Tibial nerve (tissue), 4 donors: ENCODE measurements at regions not wholly inside any gene's neighbourhood (a gene's known extent, or its start where the extent isn't known, plus 50 kb on each side); places are given as distances from the start of the nearest gene placed in this dataset.
"Not testable (repeated sequence)": the region's sequence is repeated elsewhere in the genome, so short reads cannot be mapped to it uniquely, and the experiment has no call there.

Source experiments
- DNase-seq, 2 donors: peaks; one replicate each; pipeline ENCODE4 v3.0.0-alpha.2; 2019; ENCODE audit warnings: low spot score in 2 of 2
- H3K27ac ChIP-seq, 4 donors: fragments of 200-600 bp; sonication (generic) in 3 of 4; one replicate each; pipeline ENCODE4 v1.5.1; 2017 to 2019; ENCODE audit warnings: mild to moderate bottlenecking in 1 of 4
- H3K27me3 ChIP-seq, 2 donors: fragments of 200-600 bp; sonication (generic) in 1 of 2; one replicate each; pipeline versions ENCODE4 v1.5.1 to v1.6.0; 2017 to 2019
- H3K36me3 ChIP-seq, 3 donors: fragments of 200-600 bp; sonication (generic); one replicate each; pipeline ENCODE4 v1.5.1; 2018 to 2019
- H3K4me1 ChIP-seq, 4 donors: fragments of 200-600 bp; sonication (generic) in 3 of 4; one replicate each; pipeline ENCODE4 v1.5.1; 2017 to 2019
- H3K4me3 ChIP-seq, 4 donors: fragments of 200-600 bp; sonication (generic) in 3 of 4; one replicate each; pipeline ENCODE4 v1.5.1; 2017 to 2019; ENCODE audit warnings: mild to moderate bottlenecking in 1 of 4, moderate library complexity in 1 of 4
- H3K9me3 ChIP-seq, 4 donors: fragments of 200-600 bp; sonication (generic) in 3 of 4; one replicate each; pipeline ENCODE4 v1.5.1; 2017 to 2019
- CTCF ChIP-seq, 5 experiments: fragments of 200-600 bp in 3 of 5; fragments of 450-650 bp in 2 of 5; sonication (generic) in 3 of 5; IDR thresholded peaks; one replicate each; pipeline ENCODE4 v1.5.1; 2016 to 2019; ENCODE audit warnings: antibody characterized with exemption in 5 of 5, mild to moderate bottlenecking in 3 of 5, moderate library complexity in 2 of 5
- EP300 ChIP-seq, 2 donors: sonication (generic); formaldehyde crosslinking; IDR thresholded peaks; one replicate each; pipeline ENCODE4 v1.6.1; 2017; ENCODE audit warnings: antibody characterized with exemption in 2 of 2, mild to moderate bottlenecking in 1 of 2
- POLR2A ChIP-seq, 2 donors: fragments of 450-650 bp; IDR thresholded peaks; one replicate each; pipeline ENCODE4 v1.6.1; 2017; ENCODE audit warnings: antibody characterized with exemption in 2 of 2, mild to moderate bottlenecking in 2 of 2, moderate library complexity in 2 of 2
- whole genome bisulfite sequencing, 2 donors: methylation state at CpG; one replicate each; pipeline ENCODE4 v1.1.5; 2018; 5-methylcytosine and 5-hydroxymethylcytosine counted together

GRCh38 chr4:127406187-127406586 lies 226.6 kb upstream of the INTU start:
- Histone ChIP-seq H3K4me3 (no peak overlapping the region), H3K36me3 (no peaks in the 10 kb centered on the region), H3K4me1 (no peaks in the 10 kb centered on the region), H3K27me3 (no peaks in the 10 kb centered on the region), H3K27ac (no peak overlapping the region), H3K9me3 (peaks cover 0 to 11% (median 0%) of the 10 kb centered on the region in 4 donors)
- no peak for DNase-seq
- TF ChIP-seq POLR2A (IDR thresholded peaks at IDR 0.05) (no peak), EP300 (IDR thresholded peaks at IDR 0.05) (no peak), CTCF (IDR thresholded peaks at IDR 0.05) (no peak)
- WGBS, 2 donors = 74% methylated on average over 1 of the region's 1 CpG

GRCh38 chr4:127407572-127407971 lies 225.2 kb upstream of the INTU start:
- H3K4me3 ChIP-seq, H3K4me1 ChIP-seq, H3K36me3 ChIP-seq, DNase-seq, H3K27me3 ChIP-seq, H3K27ac ChIP-seq: not testable (repeated sequence)
- WGBS, 2 donors = 82 to 90% methylated on average over 9 of the region's 9 CpGs
- peaks cover 0 to 11% (median 0%) of the 10 kb centered on the region in 4 donors for H3K9me3 ChIP-seq

GRCh38 chr4:127410201-127410600 lies 222.6 kb upstream of the INTU start:
- Histone ChIP-seq H3K9me3 (peaks cover 0 to 11% (median 0%) of the 10 kb centered on the region in 4 donors), H3K27ac (no peak overlapping the region), H3K4me1 (no peaks in the 10 kb centered on the region), H3K4me3 (no peak overlapping the region), H3K27me3 (no peaks in the 10 kb centered on the region), H3K36me3 (no peaks in the 10 kb centered on the region)
- DNase-seq = no peak
- 89 to 92% methylated on average over 3 of the region's 3 CpGs for WGBS, 2 donors
- no peak for TF ChIP-seq POLR2A (IDR thresholded peaks at IDR 0.05)
- no peak for TF ChIP-seq EP300 (IDR thresholded peaks at IDR 0.05)
- no peak for TF ChIP-seq CTCF (IDR thresholded peaks at IDR 0.05)

GRCh38 chr4:127410644-127411043 lies 222.1 kb upstream of the INTU start:
- H3K4me1 ChIP-seq = no peaks in the 10 kb centered on the region
- DNase-seq = no peak
- TF ChIP-seq CTCF (IDR thresholded peaks at IDR 0.05) = no peak
- TF ChIP-seq POLR2A (IDR thresholded peaks at IDR 0.05) = no peak
- no peak for TF ChIP-seq EP300 (IDR thresholded peaks at IDR 0.05)
- WGBS, 2 donors = 26 to 33% methylated on average over 2 of the region's 2 CpGs
- H3K4me3 ChIP-seq = no peak overlapping the region
- no peak overlapping the region for H3K27ac ChIP-seq
- no peaks in the 10 kb centered on the region for H3K27me3 ChIP-seq
- H3K36me3 ChIP-seq = no peaks in the 10 kb centered on the region
- peaks cover 0 to 11% (median 0%) of the 10 kb centered on the region in 4 donors for H3K9me3 ChIP-seq

GRCh38 chr4:127414951-127415606 lies 217.7 kb upstream of the INTU start:
- Histone ChIP-seq H3K4me1 (peaks cover 0 to 5% (median 0%) of the 10 kb centered on the region in 4 donors), H3K4me3 (no peak overlapping the region), H3K36me3 (no peaks in the 10 kb centered on the region), H3K27me3 (no peaks in the 10 kb centered on the region), H3K27ac (no peak overlapping the region), H3K9me3 (no peaks in the 10 kb centered on the region)
- WGBS, 2 donors = 61 to 80% methylated on average over 2 of the region's 2 CpGs
- no peak for TF ChIP-seq POLR2A (IDR thresholded peaks at IDR 0.05)
- TF ChIP-seq CTCF (IDR thresholded peaks at IDR 0.05) = no peak
- no peak for TF ChIP-seq EP300 (IDR thresholded peaks at IDR 0.05)
- DNase-seq = no peak
